ENCODE measurements at regions not wholly inside any gene's neighbourhood (a gene's known extent, or its start where the extent isn't known, plus 50 kb on each side); places are given as distances from the start of the nearest gene placed in this dataset.

DNA sequence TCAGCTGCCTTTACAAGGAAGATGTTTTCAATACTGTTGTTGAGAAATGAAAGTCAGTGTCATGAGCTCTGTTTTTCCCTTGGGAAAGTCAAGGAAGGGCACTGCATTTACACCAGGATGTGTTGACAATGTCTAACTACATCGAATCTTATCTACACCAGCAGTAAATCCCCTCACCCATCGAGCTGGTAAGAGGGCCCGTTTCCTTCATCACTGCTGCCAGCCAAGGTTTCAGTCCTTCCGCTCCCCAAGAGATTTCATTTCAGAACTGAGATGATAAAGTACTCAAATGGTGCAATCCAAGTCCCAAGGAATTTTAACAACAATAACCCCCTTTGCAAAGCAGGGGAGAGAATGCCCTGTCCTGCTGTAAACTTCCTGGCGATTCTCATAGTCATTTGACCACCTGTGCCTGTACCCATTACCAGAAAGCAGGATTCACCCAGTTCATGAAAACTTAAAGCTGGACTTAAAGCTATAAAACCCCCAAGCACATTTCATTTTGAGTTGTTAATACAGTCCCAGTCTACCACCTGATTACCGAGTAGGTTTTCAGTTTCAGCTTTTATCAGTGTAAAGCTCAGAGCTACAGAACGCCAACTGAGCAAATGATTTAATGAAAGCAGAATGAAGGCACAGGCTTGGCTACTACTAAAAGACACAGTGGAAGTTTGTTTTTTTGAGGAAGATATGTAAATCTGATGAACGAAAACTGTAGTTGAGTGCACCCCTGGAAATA is 122.5 kb upstream of the TAB2 start:
- no peak overlapping the region for H3K4me3 ChIP-seq (ENCODE audit: low read length)

GRCh38 chr6:149196091-149196490 is 121.4 kb upstream of the TAB2 start:
- no peak overlapping the region for H3K4me3 ChIP-seq (ENCODE audit: low read length)
- DNase-seq (ENCODE audit: low read depth) = no peak
- TF ChIP-seq, protein P1, sequence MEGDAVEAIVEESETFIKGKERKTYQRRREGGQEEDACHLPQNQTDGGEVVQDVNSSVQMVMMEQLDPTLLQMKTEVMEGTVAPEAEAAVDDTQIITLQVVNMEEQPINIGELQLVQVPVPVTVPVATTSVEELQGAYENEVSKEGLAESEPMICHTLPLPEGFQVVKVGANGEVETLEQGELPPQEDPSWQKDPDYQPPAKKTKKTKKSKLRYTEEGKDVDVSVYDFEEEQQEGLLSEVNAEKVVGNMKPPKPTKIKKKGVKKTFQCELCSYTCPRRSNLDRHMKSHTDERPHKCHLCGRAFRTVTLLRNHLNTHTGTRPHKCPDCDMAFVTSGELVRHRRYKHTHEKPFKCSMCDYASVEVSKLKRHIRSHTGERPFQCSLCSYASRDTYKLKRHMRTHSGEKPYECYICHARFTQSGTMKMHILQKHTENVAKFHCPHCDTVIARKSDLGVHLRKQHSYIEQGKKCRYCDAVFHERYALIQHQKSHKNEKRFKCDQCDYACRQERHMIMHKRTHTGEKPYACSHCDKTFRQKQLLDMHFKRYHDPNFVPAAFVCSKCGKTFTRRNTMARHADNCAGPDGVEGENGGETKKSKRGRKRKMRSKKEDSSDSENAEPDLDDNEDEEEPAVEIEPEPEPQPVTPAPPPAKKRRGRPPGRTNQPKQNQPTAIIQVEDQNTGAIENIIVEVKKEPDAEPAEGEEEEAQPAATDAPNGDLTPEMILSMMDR (conservative IDR thresholded peaks at IDR 0.05; ENCODE audit: low read length) = no peak

More for the DNA sequence above, 122.5 kb upstream of the TAB2 start:
- TF ChIP-seq, protein P1 (conservative IDR thresholded peaks at IDR 0.05; ENCODE audit: low read length) = no peak
- DNase-seq (ENCODE audit: low read depth) = no peak

- no peak overlapping the region for H3K4me3 ChIP-seq (ENCODE audit: low read length)
- DNase-seq (ENCODE audit: low read depth) = no peak
- TF ChIP-seq, protein P1 (conservative IDR thresholded peaks at IDR 0.05; ENCODE audit: low read length) = no peak
Observed at GRCh38 chr6:149197482-149197881, 120.0 kb upstream of the TAB2 start.

DNA sequence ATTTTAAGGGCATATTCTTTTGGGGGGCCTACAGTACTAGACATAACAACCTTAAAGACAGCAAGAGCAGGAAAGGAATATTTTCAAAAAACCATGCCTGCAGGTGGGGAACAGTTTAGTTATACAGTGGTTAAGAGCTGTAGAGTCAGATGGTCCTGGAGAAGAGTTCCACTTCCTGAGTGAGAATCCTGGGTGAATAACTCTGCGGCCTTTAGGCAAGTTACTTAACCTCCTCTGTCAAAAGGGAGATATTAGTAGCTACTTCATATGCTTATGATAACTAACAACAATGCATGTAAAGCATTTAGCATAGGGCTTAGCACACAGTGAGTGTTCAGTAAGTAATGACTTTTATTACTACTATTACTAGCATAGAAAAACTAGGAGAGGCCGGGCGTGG is 119.2 kb upstream of the TAB2 start:
- no peak for DNase-seq (ENCODE audit: low read depth)
- no peak overlapping the region for H3K4me3 ChIP-seq (ENCODE audit: low read length)
- TF ChIP-seq, protein P1 (conservative IDR thresholded peaks at IDR 0.05; ENCODE audit: low read length) = no peak

DNA sequence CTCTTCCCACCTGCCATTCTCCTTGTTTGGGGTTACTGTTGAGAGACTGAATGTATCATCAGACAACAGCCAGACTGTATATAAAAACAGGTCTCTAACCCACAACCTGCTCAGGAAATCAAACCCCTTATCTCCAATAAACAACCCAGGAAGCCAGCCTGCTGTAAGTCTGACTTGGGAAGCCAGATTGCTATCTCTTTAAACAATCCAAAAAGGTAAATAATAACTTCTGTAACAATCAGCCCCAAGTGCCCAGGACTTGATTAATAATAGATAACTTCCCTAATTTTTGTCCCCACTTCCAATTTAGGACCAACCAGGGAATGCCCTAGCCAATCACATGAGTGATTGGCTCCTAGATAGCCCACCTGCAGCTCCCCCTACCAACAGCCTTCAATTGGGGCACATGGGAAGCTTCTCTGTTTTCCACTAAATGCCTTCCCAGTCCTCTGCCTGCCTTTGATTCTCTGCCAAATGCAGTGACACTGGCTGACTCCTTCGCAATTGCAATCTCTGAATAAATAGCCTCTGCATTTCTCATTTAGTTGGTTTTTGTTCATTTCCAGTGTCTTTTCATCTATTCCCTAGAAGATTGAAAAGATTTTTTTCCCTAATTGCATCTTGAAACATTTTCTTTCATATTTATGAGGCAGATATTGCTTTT is 117.1 kb upstream of the TAB2 start:
- DNase-seq (ENCODE audit: low read depth) = no peak
- H3K4me3 ChIP-seq (ENCODE audit: low read length) = no peak overlapping the region
- TF ChIP-seq, protein P1 (conservative IDR thresholded peaks at IDR 0.05; ENCODE audit: low read length) = no peak

- no peak for DNase-seq (ENCODE audit: low read depth)
- H3K4me3 ChIP-seq (ENCODE audit: low read length) = no peak overlapping the region
- TF ChIP-seq, protein P1 (conservative IDR thresholded peaks at IDR 0.05; ENCODE audit: low read length) = no peak
Observed at GRCh38 chr6:149201068-149201655, 116.3 kb upstream of the TAB2 start.

Measured in AG10803 (cell line).